Fibroblast of the aortic adventitia (primary cell): ENCODE measurements at regions not wholly inside any gene's neighbourhood (a gene's known extent, or its start where the extent isn't known, plus 50 kb on each side); places are given as distances from the start of the nearest gene placed in this dataset.

Source experiments
- DNase-seq: peaks from one replicate; pipeline ENCODE4 v3.0.0-alpha.2; 2010; ENCODE audit warnings: low read depth
- H3K4me3 ChIP-seq: 2 replicates; pipeline ENCODE4 v1.5.1; 2011; ENCODE audit warnings: low read depth, mild to moderate bottlenecking, control low read depth, low read length, moderate library complexity
- TF ChIP-seq, protein P1 (sequence below): IDR thresholded peaks from 2 replicates; pipeline ENCODE4 v1.5.1; 2011; ENCODE audit warnings: mild to moderate bottlenecking, low read length, control low read depth, inconsistent platforms; ENCODE audit not compliant: insufficient read depth

DNA sequence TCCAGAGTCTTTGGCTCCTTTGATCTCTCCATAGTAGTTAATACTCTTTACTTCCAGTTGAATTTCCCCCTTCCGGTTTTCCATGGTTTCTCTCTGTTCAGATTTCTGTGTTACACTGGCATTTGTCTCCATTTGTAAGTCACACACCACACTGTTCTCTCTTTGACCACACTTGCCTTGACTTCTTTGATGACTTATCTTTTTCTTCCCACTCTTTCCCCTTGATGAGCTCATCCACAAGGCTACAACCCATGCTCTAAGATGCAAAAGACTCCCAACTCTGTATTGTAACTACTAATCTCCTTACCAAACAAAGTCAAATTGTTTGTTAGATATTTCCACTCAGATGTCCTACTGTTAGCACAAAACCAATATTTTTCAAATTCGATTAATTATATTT lies 242.7 kb upstream of the E2F7 start:
- TF ChIP-seq, protein P1, sequence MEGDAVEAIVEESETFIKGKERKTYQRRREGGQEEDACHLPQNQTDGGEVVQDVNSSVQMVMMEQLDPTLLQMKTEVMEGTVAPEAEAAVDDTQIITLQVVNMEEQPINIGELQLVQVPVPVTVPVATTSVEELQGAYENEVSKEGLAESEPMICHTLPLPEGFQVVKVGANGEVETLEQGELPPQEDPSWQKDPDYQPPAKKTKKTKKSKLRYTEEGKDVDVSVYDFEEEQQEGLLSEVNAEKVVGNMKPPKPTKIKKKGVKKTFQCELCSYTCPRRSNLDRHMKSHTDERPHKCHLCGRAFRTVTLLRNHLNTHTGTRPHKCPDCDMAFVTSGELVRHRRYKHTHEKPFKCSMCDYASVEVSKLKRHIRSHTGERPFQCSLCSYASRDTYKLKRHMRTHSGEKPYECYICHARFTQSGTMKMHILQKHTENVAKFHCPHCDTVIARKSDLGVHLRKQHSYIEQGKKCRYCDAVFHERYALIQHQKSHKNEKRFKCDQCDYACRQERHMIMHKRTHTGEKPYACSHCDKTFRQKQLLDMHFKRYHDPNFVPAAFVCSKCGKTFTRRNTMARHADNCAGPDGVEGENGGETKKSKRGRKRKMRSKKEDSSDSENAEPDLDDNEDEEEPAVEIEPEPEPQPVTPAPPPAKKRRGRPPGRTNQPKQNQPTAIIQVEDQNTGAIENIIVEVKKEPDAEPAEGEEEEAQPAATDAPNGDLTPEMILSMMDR = no peak
- no peak for DNase-seq
- no peak overlapping the region for H3K4me3 ChIP-seq

DNA sequence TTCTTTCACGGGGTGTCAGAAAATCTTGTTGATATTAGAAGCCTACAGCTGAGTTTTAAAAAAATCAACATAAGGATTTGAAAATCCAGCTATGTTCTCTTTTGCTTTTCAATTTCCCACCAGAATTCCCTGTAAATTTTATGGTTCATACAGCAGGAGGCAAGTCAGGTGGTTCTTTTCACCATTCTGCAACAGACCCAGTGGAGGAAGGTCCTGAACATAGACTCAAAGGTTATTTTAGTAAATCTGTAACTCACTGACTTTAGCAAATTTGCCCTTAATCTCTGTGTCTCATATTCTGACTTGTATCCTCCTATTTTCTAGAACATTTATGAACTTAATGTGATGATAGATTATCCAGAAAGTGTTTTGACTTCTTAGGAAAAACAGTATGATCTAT lies 235.4 kb upstream of the E2F7 start:
- TF ChIP-seq, protein P1 = no peak
- no peak overlapping the region for H3K4me3 ChIP-seq
- DNase-seq = no peak

DNA sequence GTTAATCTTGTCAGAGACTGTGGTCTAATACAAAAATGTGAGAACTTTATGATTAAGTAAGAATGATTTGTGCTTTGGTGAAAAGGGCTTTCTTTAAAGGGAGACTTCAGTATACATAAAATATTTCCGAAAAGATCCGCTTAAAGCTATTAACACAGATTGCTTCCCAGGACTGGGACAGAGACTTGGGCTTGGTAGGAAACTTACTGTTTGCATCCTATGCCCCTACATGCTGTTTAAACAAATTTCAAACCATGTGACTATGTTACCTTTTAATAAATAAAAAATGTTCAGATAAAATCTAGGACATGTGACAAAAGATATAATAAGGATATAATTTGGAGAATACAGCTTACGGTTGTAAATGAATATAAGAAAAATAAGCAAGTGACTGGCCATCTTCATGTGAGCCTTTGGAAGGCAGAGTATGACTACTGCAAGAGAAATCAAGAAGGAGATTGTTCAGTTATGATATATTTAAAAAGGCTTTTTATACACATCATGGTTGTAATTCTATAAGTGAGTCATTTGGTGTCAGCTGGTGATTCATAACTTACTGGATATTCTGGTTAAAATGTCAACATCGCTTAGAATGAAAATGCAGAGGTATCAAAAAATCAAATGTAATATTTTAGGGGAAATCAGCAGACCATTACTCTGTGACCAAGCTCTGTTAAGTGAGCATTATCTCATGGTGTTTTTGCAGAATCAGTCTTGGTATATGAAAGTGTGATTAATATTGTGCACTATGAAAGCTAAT lies 234.7 kb upstream of the E2F7 start:
- TF ChIP-seq, protein P1 = no peak
- peak; percentile 79 for DNase-seq
- H3K4me3 ChIP-seq = no peak overlapping the region

DNA sequence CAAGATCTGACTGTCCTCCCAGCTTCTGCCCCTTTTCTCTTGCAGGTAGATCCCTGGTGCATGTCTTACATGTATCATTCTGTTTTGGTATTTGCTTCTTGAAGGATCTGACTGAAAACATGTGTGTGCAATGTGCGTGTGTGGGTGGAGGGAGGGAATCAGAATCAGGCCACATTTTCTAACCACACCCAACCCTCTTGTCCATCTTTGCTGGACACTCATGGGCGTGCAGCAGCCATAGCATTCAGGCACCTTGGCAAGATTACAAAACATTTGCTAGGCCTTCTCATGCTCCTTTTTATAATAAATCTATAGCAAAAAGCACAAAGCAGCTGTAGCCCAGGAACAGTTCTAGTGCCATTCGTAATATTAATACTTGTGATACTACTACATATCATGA lies 233.6 kb upstream of the E2F7 start:
- peak; percentile 72 for DNase-seq
- no peak overlapping the region for H3K4me3 ChIP-seq
- TF ChIP-seq, protein P1 = no peak

DNA sequence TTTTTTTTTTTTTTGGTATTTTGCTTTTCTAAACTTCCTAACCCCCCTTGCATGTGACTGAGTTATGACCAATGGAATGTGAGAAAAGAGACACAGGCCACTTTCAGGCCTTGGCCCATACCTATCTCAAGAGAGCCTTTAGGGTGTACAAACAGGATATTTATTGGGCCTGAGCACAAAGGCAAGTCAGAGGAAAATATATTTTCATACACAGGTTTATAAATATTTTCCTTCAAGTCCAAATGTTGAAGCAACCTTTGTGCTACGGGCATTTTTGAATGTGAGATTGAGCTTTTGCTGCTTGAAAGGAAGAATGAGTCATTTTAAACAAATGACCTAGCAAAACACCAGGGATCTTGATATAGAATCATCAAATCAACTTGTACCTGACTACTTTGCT lies 228.6 kb upstream of the E2F7 start:
- TF ChIP-seq, protein P1 = no peak
- DNase-seq = peak; percentile 37
- H3K4me3 ChIP-seq = no peak overlapping the region

DNA sequence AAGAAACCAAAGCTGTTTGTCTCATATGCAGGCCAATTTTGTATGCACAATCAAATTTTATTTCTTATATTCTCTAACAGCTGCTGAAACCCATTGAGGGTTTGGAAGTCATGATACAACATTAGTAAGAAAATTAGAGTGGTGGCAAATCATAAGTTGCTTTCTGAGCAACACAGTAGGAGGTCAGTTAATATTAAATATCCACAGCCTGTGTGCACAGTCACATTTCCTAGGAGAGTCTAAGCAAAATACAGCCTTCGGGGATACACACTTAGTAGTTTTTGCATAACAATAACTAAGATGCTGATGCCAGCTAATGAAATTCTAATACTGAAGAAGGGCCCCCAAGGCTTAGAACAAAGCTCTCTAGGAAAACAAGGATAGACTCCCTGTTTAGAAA lies 209.6 kb upstream of the E2F7 start:
- DNase-seq = no peak
- H3K4me3 ChIP-seq = no peak overlapping the region
- TF ChIP-seq, protein P1 = no peak

DNA sequence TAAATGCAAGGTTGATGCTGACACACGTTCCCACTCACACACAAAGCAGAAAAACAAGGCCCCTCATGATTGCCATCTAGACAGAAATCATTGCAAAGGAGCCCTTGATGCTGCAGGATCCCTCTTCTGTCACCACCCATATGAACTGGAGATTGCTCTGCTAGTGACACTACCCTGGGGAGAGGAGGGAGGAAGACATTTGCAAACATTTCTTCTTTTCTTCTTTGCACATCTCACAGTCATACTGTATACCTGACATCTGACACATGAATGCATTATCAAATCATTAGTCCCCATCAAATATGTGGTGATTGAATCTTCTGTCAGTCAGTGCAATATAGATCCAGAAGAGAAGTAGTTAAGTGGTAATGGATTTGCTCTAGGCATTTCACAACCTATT lies 208.5 kb upstream of the E2F7 start:
- no peak for DNase-seq
- H3K4me3 ChIP-seq = no peak overlapping the region
- TF ChIP-seq, protein P1 = no peak
